Sigmoid colon (tissue), 4 donors: ENCODE measurements at regions not wholly inside any gene's neighbourhood (a gene's known extent, or its start where the extent isn't known, plus 50 kb on each side); places are given as distances from the start of the nearest gene placed in this dataset.

Experiments
- EP300 ChIP-seq, 4 donors: sonication (generic); formaldehyde crosslinking; IDR thresholded peaks; one replicate each; pipeline ENCODE4 v1.6.1; 2017; ENCODE audit warnings: antibody characterized with exemption in 4 of 4
- POLR2A ChIP-seq, 2 donors: fragments of 450-650 bp; IDR thresholded peaks; one replicate each; pipeline ENCODE4 v1.6.1; 2016; ENCODE audit warnings: antibody characterized with exemption in 2 of 2, mild to moderate bottlenecking in 2 of 2, moderate library complexity in 2 of 2
- POLR2AphosphoS5 ChIP-seq, 4 donors: sonication (generic); formaldehyde crosslinking; IDR thresholded peaks; one replicate each; pipeline ENCODE4 v1.6.1; 2017; ENCODE audit warnings: antibody characterized with exemption in 4 of 4
- TF ChIP-seq, protein P1 (sequence below), 4 experiments: fragments of 450-650 bp in 3 of 4; fragments of 200-600 bp in 1 of 4; IDR thresholded peaks; one replicate each; pipeline ENCODE4 v1.5.1; 2016 to 2019; ENCODE audit warnings: antibody characterized with exemption in 4 of 4, mild to moderate bottlenecking in 3 of 4, moderate library complexity in 2 of 4

DNA sequence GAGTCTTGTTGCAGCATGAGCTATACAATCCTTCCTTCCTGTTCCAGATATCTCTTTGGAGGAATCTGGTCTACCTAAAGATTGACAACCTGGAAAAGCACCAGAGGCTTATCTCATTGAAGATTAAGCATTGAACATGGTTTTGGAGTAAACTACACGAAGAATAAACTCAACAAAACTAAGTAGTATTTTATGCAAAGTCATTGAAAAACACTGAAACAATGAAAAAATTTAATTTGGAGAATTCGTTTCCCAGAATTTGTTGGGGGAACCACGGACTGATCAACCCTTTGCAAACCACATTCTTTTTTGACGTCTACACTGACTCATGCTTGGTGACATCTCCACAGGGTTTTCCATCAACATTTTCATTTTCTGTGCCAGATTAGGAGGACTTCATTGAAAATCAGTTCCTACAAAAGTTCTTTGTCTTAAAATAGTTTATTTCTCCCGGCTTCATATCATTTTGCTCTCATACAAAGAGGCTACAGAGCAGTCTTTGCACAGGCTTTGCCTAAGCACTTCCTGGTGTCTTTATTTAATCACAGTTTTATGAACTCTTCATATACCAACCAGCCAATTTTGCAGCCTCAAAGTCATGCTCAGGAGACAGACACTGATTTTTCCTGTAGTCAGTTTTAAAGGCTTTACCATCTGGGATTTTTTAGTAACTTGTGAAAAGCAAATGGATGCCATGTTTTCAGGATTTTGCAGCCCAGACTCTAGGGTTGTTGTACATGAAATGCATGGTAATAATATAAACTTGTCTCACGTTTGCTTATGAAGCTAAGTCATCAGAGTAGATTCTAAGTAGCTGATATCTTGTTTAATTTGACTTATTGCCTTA is 186.3 kb downstream of the C11orf91 start:
- TF ChIP-seq, protein P1, sequence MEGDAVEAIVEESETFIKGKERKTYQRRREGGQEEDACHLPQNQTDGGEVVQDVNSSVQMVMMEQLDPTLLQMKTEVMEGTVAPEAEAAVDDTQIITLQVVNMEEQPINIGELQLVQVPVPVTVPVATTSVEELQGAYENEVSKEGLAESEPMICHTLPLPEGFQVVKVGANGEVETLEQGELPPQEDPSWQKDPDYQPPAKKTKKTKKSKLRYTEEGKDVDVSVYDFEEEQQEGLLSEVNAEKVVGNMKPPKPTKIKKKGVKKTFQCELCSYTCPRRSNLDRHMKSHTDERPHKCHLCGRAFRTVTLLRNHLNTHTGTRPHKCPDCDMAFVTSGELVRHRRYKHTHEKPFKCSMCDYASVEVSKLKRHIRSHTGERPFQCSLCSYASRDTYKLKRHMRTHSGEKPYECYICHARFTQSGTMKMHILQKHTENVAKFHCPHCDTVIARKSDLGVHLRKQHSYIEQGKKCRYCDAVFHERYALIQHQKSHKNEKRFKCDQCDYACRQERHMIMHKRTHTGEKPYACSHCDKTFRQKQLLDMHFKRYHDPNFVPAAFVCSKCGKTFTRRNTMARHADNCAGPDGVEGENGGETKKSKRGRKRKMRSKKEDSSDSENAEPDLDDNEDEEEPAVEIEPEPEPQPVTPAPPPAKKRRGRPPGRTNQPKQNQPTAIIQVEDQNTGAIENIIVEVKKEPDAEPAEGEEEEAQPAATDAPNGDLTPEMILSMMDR (IDR thresholded peaks at IDR 0.05): no peak
- TF ChIP-seq EP300 (IDR thresholded peaks at IDR 0.05) (no peak), POLR2A (IDR thresholded peaks at IDR 0.05) (no peak), POLR2AphosphoS5 (IDR thresholded peaks at IDR 0.05) (no peak)
